Activated CD4-positive, alpha-beta T cell treated with anti-CD3 and anti-CD28 coated beads, Interleukin-10, Interleukin-2, amounts not matched to agents 100 ng/mL and 50 ng/mL, durations not matched to agents 16 hours and 8 hours (primary cell): ENCODE measurements at regions not wholly inside any gene's neighbourhood (a gene's known extent, or its start where the extent isn't known, plus 50 kb on each side); places are given as distances from the start of the nearest gene placed in this dataset.
A peak's percentile ranks its signal among the peaks of the same experiment; 100 is the strongest.
"Not testable (repeated sequence)": the region's sequence is repeated elsewhere in the genome, so short reads cannot be mapped to it uniquely, and the experiment has no call there.

ENCODE experiments used
- DNase-seq: peaks from one replicate; pipeline ENCODE4 v3.0.0-alpha.2; 2020

GRCh38 chr14:46596236-46596635 lies 55.3 kb downstream of the RPL10L start:
- DNase-seq: no peak

- no peak for DNase-seq
Measured at GRCh38 chr14:46582826-46583225, 68.8 kb downstream of the RPL10L start.

GRCh38 chr14:46581036-46581671 lies 70.4 kb downstream of the RPL10L start:
- DNase-seq: peak; percentile 23

- no peak for DNase-seq
Measured at GRCh38 chr14:46574978-46575375, 76.6 kb downstream of the RPL10L start.

- DNase-seq: no peak
Measured at GRCh38 chr14:46574221-46574977, 77.2 kb downstream of the RPL10L start.

- no peak for DNase-seq
Measured at GRCh38 chr14:46573498-46573897, 78.1 kb downstream of the RPL10L start.

- DNase-seq: no peak
Measured at GRCh38 chr14:46571970-46572369, 79.6 kb downstream of the RPL10L start.

- not testable (repeated sequence) for DNase-seq
Measured at GRCh38 chr14:46568161-46568560, 83.4 kb downstream of the RPL10L start.

GRCh38 chr14:46550836-46551235 lies 100.7 kb downstream of the RPL10L start:
- DNase-seq: no peak

GRCh38 chr14:46540986-46541385 lies 110.6 kb downstream of the RPL10L start:
- DNase-seq: no peak

GRCh38 chr14:46519121-46519520 lies 132.5 kb downstream of the RPL10L start:
- DNase-seq: no peak

- DNase-seq: not testable (repeated sequence)
Measured at GRCh38 chr14:46508752-46509151, 142.8 kb downstream of the RPL10L start.

GRCh38 chr14:46499521-46499920 lies 152.1 kb downstream of the RPL10L start:
- DNase-seq: no peak

GRCh38 chr14:46496409-46496808 lies 155.2 kb downstream of the RPL10L start:
- DNase-seq: no peak

GRCh38 chr14:46490238-46490685 lies 161.3 kb downstream of the RPL10L start:
- DNase-seq: peak; percentile 21

- DNase-seq: no peak
Measured at GRCh38 chr14:46488374-46488773, 163.2 kb downstream of the RPL10L start.

GRCh38 chr14:46487582-46488350 lies 163.8 kb downstream of the RPL10L start:
- DNase-seq: no peak

GRCh38 chr14:46482200-46482599 lies 169.4 kb downstream of the RPL10L start:
- no peak for DNase-seq

GRCh38 chr14:46480817-46481216 lies 170.8 kb downstream of the RPL10L start:
- no peak for DNase-seq

GRCh38 chr14:46472261-46472660 lies 179.3 kb downstream of the RPL10L start:
- DNase-seq: no peak

- DNase-seq: no peak
Measured at GRCh38 chr14:46464341-46464740, 187.2 kb downstream of the RPL10L start.

GRCh38 chr14:46451800-46452199 lies 199.8 kb downstream of the RPL10L start:
- DNase-seq: no peak

- no peak for DNase-seq
Measured at GRCh38 chr14:46444666-46445065, 206.9 kb downstream of the RPL10L start.

- DNase-seq: no peak
Measured at GRCh38 chr14:46433381-46433780, 218.2 kb downstream of the RPL10L start.
